ENCODE measurements at regions not wholly inside any gene's neighbourhood (a gene's known extent, or its start where the extent isn't known, plus 50 kb on each side); places are given as distances from the start of the nearest gene placed in this dataset.

- Histone ChIP-seq H3K9ac (ENCODE audit: low read length) (no peak overlapping the region), H3K4me1 (ENCODE audit: insufficient read depth, low read length) (no peaks in the 10 kb centered on the region), H3K27ac (ENCODE audit: low read depth, low read length) (no peak overlapping the region), H3K36me3 (ENCODE audit: insufficient read depth, low read length) (no peaks in the 10 kb centered on the region), H3K4me3 (ENCODE audit: low read depth in 1 of 2, low read length in 2 of 2) (no peak overlapping the region), H3K9me3 (ENCODE audit: low read length) (no peaks in the 10 kb centered on the region), H3K27me3 (ENCODE audit: control insufficient read depth in 1 of 2, insufficient read depth in 2 of 2, low read length in 2 of 2) (no peaks in the 10 kb centered on the region)
Observed at GRCh38 chr5:68468322-68468721, 252.8 kb downstream of the PIK3R1 start.

DNA sequence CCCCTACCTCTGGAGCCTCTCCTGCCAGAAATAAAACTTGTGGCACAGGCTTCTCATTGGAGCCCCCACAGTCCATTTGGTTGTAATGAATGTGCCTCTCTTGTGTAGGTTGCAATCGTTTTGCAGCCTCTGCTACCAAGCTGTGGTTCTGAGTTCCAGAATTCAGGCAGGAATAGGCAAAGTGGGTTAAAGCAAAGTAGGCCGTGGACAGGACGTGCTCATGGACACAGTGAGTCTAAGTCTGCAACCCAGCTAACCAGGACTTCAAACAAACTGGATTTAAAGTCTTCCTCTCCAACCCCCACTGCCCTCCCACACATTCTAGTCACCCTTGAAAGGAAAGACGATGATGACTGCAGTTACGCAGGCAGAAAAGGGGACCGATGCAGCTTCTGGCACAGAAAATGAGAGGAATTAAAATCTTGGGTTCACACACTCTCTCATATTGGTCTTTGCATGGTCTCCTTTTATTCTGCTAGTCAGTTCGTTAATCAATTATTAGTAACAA, 260.0 kb downstream of the PIK3R1 start:
- Histone ChIP-seq H3K4me3 (ENCODE audit: low read depth in 1 of 2, low read length in 2 of 2) (no peak overlapping the region), H3K9me3 (ENCODE audit: low read length) (no peaks in the 10 kb centered on the region), H3K9ac (ENCODE audit: low read length) (no peak overlapping the region), H3K4me1 (ENCODE audit: insufficient read depth, low read length) (peaks cover 19% of the 10 kb centered on the region), H3K27me3 (ENCODE audit: control insufficient read depth in 1 of 2, insufficient read depth in 2 of 2, low read length in 2 of 2) (no peaks in the 10 kb centered on the region), H3K27ac (ENCODE audit: low read depth, low read length) (no peak overlapping the region), H3K36me3 (ENCODE audit: insufficient read depth, low read length) (no peaks in the 10 kb centered on the region)

DNA sequence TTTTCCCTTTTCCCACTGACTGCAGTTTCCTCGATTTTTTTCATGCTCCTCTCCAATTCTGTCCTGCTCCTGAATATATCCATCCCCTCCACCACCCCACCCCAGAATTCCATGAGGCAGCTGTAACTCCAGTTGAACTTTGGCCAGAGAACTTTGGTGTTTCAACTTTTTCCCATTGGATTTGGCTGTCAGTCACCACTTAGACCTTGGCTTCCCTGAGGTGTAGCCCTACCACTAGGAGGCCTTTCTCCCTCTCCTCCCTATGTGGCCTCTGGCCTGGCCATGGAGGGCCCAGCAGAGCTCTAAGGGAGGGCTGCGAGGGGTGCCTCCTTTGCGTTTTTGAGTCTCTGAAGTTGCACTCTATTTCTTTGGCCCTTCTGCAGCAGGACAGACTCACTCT, 261.3 kb downstream of the PIK3R1 start:
- Histone ChIP-seq H3K4me1 (ENCODE audit: insufficient read depth, low read length) (peaks cover 19% of the 10 kb centered on the region), H3K27ac (ENCODE audit: low read depth, low read length) (no peak overlapping the region), H3K9ac (ENCODE audit: low read length) (no peak overlapping the region), H3K9me3 (ENCODE audit: low read length) (no peaks in the 10 kb centered on the region), H3K4me3 (ENCODE audit: low read depth in 1 of 2, low read length in 2 of 2) (no peak overlapping the region), H3K36me3 (ENCODE audit: insufficient read depth, low read length) (no peaks in the 10 kb centered on the region), H3K27me3 (ENCODE audit: control insufficient read depth in 1 of 2, insufficient read depth in 2 of 2, low read length in 2 of 2) (no peaks in the 10 kb centered on the region)

GRCh38 chr5:68478301-68479095, 262.9 kb downstream of the PIK3R1 start:
- no peaks in the 10 kb centered on the region for H3K36me3 ChIP-seq (ENCODE audit: insufficient read depth, low read length)
- peak overlapping the region; percentile 7 for H3K27ac ChIP-seq (ENCODE audit: low read depth, low read length)
- no peaks in the 10 kb centered on the region for H3K27me3 ChIP-seq (ENCODE audit: control insufficient read depth in 1 of 2, insufficient read depth in 2 of 2, low read length in 2 of 2)
- H3K9me3 ChIP-seq (ENCODE audit: low read length): no peaks in the 10 kb centered on the region
- peaks cover 19% of the 10 kb centered on the region for H3K4me1 ChIP-seq (ENCODE audit: insufficient read depth, low read length)
- no peak overlapping the region for H3K9ac ChIP-seq (ENCODE audit: low read length)
- no peak overlapping the region for H3K4me3 ChIP-seq (ENCODE audit: low read depth in 1 of 2, low read length in 2 of 2)

DNA sequence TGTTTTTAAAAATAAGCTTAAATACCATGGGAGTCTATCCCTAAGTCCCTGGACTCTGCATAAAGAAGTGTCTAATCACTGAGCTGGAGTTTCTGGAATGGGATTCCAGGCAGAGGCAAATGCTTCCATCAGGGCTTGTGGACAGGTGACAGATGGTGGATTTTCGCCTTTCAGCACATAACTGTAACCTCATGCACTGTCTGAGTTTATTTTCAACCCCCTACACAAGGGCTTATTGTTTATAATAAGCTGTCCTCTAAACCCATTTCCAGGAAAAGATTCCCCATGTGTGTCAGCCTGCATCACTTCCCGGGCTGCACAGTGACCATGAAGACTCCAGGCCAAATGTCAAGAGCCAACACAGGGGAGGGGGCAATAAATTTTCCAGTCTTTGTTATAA, 264.0 kb downstream of the PIK3R1 start:
- no peak overlapping the region for H3K9ac ChIP-seq (ENCODE audit: low read length)
- peaks cover 19% of the 10 kb centered on the region for H3K4me1 ChIP-seq (ENCODE audit: insufficient read depth, low read length)
- H3K4me3 ChIP-seq (ENCODE audit: low read depth in 1 of 2, low read length in 2 of 2): no peak overlapping the region
- H3K9me3 ChIP-seq (ENCODE audit: low read length): no peaks in the 10 kb centered on the region
- H3K27me3 ChIP-seq (ENCODE audit: control insufficient read depth in 1 of 2, insufficient read depth in 2 of 2, low read length in 2 of 2): no peaks in the 10 kb centered on the region
- H3K36me3 ChIP-seq (ENCODE audit: insufficient read depth, low read length): no peaks in the 10 kb centered on the region
- no peak overlapping the region for H3K27ac ChIP-seq (ENCODE audit: low read depth, low read length)

GRCh38 chr5:68480335-68480940, 264.9 kb downstream of the PIK3R1 start:
- H3K36me3 ChIP-seq (ENCODE audit: insufficient read depth, low read length): no peaks in the 10 kb centered on the region
- H3K27ac ChIP-seq (ENCODE audit: low read depth, low read length): no peak overlapping the region
- H3K4me1 ChIP-seq (ENCODE audit: insufficient read depth, low read length): peaks cover 19% of the 10 kb centered on the region
- H3K4me3 ChIP-seq (ENCODE audit: low read depth in 1 of 2, low read length in 2 of 2): no peak overlapping the region
- no peak overlapping the region for H3K9ac ChIP-seq (ENCODE audit: low read length)
- no peaks in the 10 kb centered on the region for H3K27me3 ChIP-seq (ENCODE audit: control insufficient read depth in 1 of 2, insufficient read depth in 2 of 2, low read length in 2 of 2)
- H3K9me3 ChIP-seq (ENCODE audit: low read length): no peaks in the 10 kb centered on the region

GRCh38 chr5:68482199-68482598, 266.6 kb downstream of the PIK3R1 start:
- Histone ChIP-seq H3K27me3 (ENCODE audit: control insufficient read depth in 1 of 2, insufficient read depth in 2 of 2, low read length in 2 of 2) (no peaks in the 10 kb centered on the region), H3K9me3 (ENCODE audit: low read length) (no peaks in the 10 kb centered on the region), H3K4me1 (ENCODE audit: insufficient read depth, low read length) (peaks cover 19% of the 10 kb centered on the region), H3K9ac (ENCODE audit: low read length) (no peak overlapping the region), H3K36me3 (ENCODE audit: insufficient read depth, low read length) (no peaks in the 10 kb centered on the region), H3K4me3 (ENCODE audit: low read depth in 1 of 2, low read length in 2 of 2) (no peak overlapping the region), H3K27ac (ENCODE audit: low read depth, low read length) (no peak overlapping the region)

DNA sequence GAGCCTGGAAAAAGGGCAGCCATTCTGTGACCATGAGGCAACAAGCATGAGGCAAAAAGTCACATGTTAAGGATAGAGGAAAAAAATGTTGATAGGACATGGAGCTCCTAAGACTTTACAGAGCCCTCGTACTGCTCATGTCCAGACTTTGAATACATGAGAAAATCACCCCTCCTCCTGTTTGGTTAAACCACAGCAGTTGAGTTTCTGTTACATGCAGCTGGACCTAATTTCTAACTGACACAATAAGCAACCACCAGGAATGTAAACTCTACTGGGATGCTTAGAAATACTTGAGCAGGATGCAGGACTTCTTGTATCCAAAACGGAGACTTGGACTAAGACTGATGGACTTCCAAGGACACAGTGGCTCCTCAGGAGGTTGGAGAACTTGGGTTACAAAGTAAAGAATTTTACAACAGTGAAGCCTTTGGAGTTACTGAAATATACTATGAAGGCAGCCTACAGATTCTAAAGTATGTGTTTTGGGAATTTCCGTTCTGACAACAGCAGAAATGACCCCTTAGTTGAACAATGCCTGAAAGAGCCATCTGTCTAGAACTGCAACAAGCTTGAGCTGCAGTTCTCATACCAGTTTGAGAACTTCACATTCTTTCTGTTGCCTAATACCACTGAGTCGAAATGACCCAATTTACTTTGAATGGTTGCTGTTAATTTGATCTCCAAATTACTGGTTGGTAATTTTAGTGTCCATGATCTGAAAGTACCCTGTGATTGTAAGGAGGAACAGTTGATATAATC, 268.9 kb downstream of the PIK3R1 start:
- Histone ChIP-seq H3K4me3 (ENCODE audit: low read depth in 1 of 2, low read length in 2 of 2) (no peak overlapping the region), H3K9ac (ENCODE audit: low read length) (no peak overlapping the region), H3K4me1 (ENCODE audit: insufficient read depth, low read length) (peaks cover 4% of the 10 kb centered on the region), H3K27me3 (ENCODE audit: control insufficient read depth in 1 of 2, insufficient read depth in 2 of 2, low read length in 2 of 2) (no peaks in the 10 kb centered on the region), H3K9me3 (ENCODE audit: low read length) (no peaks in the 10 kb centered on the region), H3K27ac (ENCODE audit: low read depth, low read length) (no peak overlapping the region), H3K36me3 (ENCODE audit: insufficient read depth, low read length) (no peaks in the 10 kb centered on the region)

- no peaks in the 10 kb centered on the region for H3K9me3 ChIP-seq (ENCODE audit: low read length)
- H3K9ac ChIP-seq (ENCODE audit: low read length): no peak overlapping the region
- H3K4me3 ChIP-seq (ENCODE audit: low read depth in 1 of 2, low read length in 2 of 2): no peak overlapping the region
- H3K4me1 ChIP-seq (ENCODE audit: insufficient read depth, low read length): no peaks in the 10 kb centered on the region
- H3K27ac ChIP-seq (ENCODE audit: low read depth, low read length): no peak overlapping the region
- no peaks in the 10 kb centered on the region for H3K27me3 ChIP-seq (ENCODE audit: control insufficient read depth in 1 of 2, insufficient read depth in 2 of 2, low read length in 2 of 2)
- no peaks in the 10 kb centered on the region for H3K36me3 ChIP-seq (ENCODE audit: insufficient read depth, low read length)
Observed at GRCh38 chr5:68489556-68489955, 274.0 kb downstream of the PIK3R1 start.

- H3K4me3 ChIP-seq (ENCODE audit: low read depth in 1 of 2, low read length in 2 of 2): no peak overlapping the region
- no peaks in the 10 kb centered on the region for H3K4me1 ChIP-seq (ENCODE audit: insufficient read depth, low read length)
- H3K27ac ChIP-seq (ENCODE audit: low read depth, low read length): no peak overlapping the region
- no peaks in the 10 kb centered on the region for H3K36me3 ChIP-seq (ENCODE audit: insufficient read depth, low read length)
- no peaks in the 10 kb centered on the region for H3K9me3 ChIP-seq (ENCODE audit: low read length)
- no peak overlapping the region for H3K9ac ChIP-seq (ENCODE audit: low read length)
- H3K27me3 ChIP-seq (ENCODE audit: control insufficient read depth in 1 of 2, insufficient read depth in 2 of 2, low read length in 2 of 2): no peaks in the 10 kb centered on the region
Observed at GRCh38 chr5:68490406-68490805, 274.9 kb downstream of the PIK3R1 start.

GRCh38 chr5:68494771-68495170, 279.2 kb downstream of the PIK3R1 start:
- Histone ChIP-seq H3K4me1 (ENCODE audit: insufficient read depth, low read length) (no peaks in the 10 kb centered on the region), H3K9me3 (ENCODE audit: low read length) (no peaks in the 10 kb centered on the region), H3K9ac (ENCODE audit: low read length) (no peak overlapping the region), H3K27ac (ENCODE audit: low read depth, low read length) (no peak overlapping the region), H3K36me3 (ENCODE audit: insufficient read depth, low read length) (no peaks in the 10 kb centered on the region), H3K4me3 (ENCODE audit: low read depth in 1 of 2, low read length in 2 of 2) (no peak overlapping the region), H3K27me3 (ENCODE audit: control insufficient read depth in 1 of 2, insufficient read depth in 2 of 2, low read length in 2 of 2) (no peaks in the 10 kb centered on the region)
